Upper lobe of right lung (tissue), 1 donor: ENCODE measurements at regions not wholly inside any gene's neighbourhood (a gene's known extent, or its start where the extent isn't known, plus 50 kb on each side); places are given as distances from the start of the nearest gene placed in this dataset.
A peak's percentile ranks its signal among the peaks of the same experiment; 100 is the strongest.

Experiments used
- ATAC-seq: fragments of 200-7000 bp; cut with Tn5 transposase; one replicate; pipeline ENCODE4 v1.9.1; 2020; ENCODE audit warnings: mild to moderate bottlenecking, moderate library complexity
- DNase-seq: peaks from one replicate; pipeline ENCODE4 v3.0.0-alpha.2; 2020
- H3K27ac ChIP-seq: fragments of 200-600 bp; one replicate; pipeline ENCODE4 v1.8.0; 2022
- H3K27me3 ChIP-seq: fragments of 200-600 bp; one replicate; pipeline ENCODE4 v1.8.0; 2022; ENCODE audit warnings: mild to moderate bottlenecking
- H3K36me3 ChIP-seq: fragments of 200-600 bp; one replicate; pipeline ENCODE4 v1.8.0; 2022
- H3K4me1 ChIP-seq: fragments of 200-600 bp; one replicate; pipeline ENCODE4 v1.8.0; 2022
- H3K4me3 ChIP-seq: fragments of 200-600 bp; one replicate; pipeline ENCODE4 v1.8.0; 2022; ENCODE audit warnings: mild to moderate bottlenecking
- H3K9me3 ChIP-seq: fragments of 200-600 bp; one replicate; pipeline ENCODE4 v1.8.0; 2022
- CTCF ChIP-seq: fragments of 200-600 bp; IDR thresholded peaks from one replicate; pipeline ENCODE4 v1.8.0; 2022; ENCODE audit warnings: antibody characterized with exemption
- intact Hi-C: fragments of 100-400 bp; cut with DNase I; formaldehyde crosslinking; loops from one replicate; pipeline ENCODE4 v1.11.0; 2022
- donor health status: DM: no; HTN: yes; CAD: no; lungs with severe emphysema.

GRCh38 chrX:39805825-39806224, 291.9 kb downstream of the BCOR start:
- DNase-seq, result no peak
- TF ChIP-seq CTCF, result no peak
- no peak overlapping the region for H3K27ac ChIP-seq
- intact Hi-C loops, result no loop called here
- H3K9me3 ChIP-seq, result no peaks in the 10 kb centered on the region
- H3K36me3 ChIP-seq, result no peaks in the 10 kb centered on the region
- no peaks in the 10 kb centered on the region for H3K4me1 ChIP-seq
- H3K4me3 ChIP-seq, result no peak overlapping the region
- no peaks in the 10 kb centered on the region for H3K27me3 ChIP-seq
- no peak for ATAC-seq

- TF ChIP-seq CTCF, result no peak
- intact Hi-C loops, result no loop called here
- Histone ChIP-seq H3K4me1 (no peaks in the 10 kb centered on the region), H3K9me3 (no peaks in the 10 kb centered on the region), H3K27me3 (no peaks in the 10 kb centered on the region), H3K27ac (peak overlapping the region; percentile 42), H3K36me3 (no peaks in the 10 kb centered on the region), H3K4me3 (no peak overlapping the region)
- DNase-seq, result no peak
- ATAC-seq, result peak; percentile 45
These were observed 289.3 kb downstream of the BCOR start for GRCh38 chrX:39808471-39808917.

- intact Hi-C loops, result no loop called here
These were observed 288.4 kb downstream of the BCOR start for GRCh38 chrX:39809331-39809730.

GRCh38 chrX:39810901-39811300, 286.9 kb downstream of the BCOR start:
- no peaks in the 10 kb centered on the region for H3K9me3 ChIP-seq
- no peak overlapping the region for H3K27ac ChIP-seq
- TF ChIP-seq CTCF, result no peak
- H3K36me3 ChIP-seq, result no peaks in the 10 kb centered on the region
- intact Hi-C loops, result no loop called here
- no peak for DNase-seq
- H3K27me3 ChIP-seq, result no peaks in the 10 kb centered on the region
- H3K4me1 ChIP-seq, result peaks cover 3% of the 10 kb centered on the region
- ATAC-seq, result no peak
- no peak overlapping the region for H3K4me3 ChIP-seq

More at GRCh38 chrX:39809331-39809730, 288.4 kb downstream of the BCOR start:
- Histone ChIP-seq H3K4me3 (no peak overlapping the region), H3K27me3 (no peaks in the 10 kb centered on the region), H3K36me3 (no peaks in the 10 kb centered on the region), H3K27ac (peak overlapping the region; percentile 42), H3K9me3 (no peaks in the 10 kb centered on the region), H3K4me1 (no peaks in the 10 kb centered on the region)
- no peak for ATAC-seq
- no peak for TF ChIP-seq CTCF
- no peak for DNase-seq

GRCh38 chrX:39811376-39811775, 286.4 kb downstream of the BCOR start:
- Histone ChIP-seq H3K36me3 (no peaks in the 10 kb centered on the region), H3K27ac (no peak overlapping the region), H3K9me3 (no peaks in the 10 kb centered on the region), H3K27me3 (no peaks in the 10 kb centered on the region), H3K4me3 (no peak overlapping the region), H3K4me1 (peaks cover 3% of the 10 kb centered on the region)
- no peak for ATAC-seq
- TF ChIP-seq CTCF, result no peak
- DNase-seq, result no peak
- intact Hi-C loops, result no loop called here

- DNase-seq (no peak), ATAC-seq (peak; percentile 43)
- Histone ChIP-seq H3K4me3 (no peak overlapping the region), H3K27ac (no peak overlapping the region), H3K4me1 (peaks cover 3% of the 10 kb centered on the region), H3K9me3 (no peaks in the 10 kb centered on the region), H3K27me3 (no peaks in the 10 kb centered on the region), H3K36me3 (no peaks in the 10 kb centered on the region)
- TF ChIP-seq CTCF, result no peak
- intact Hi-C loops, result no loop called here
These were observed 284.0 kb downstream of the BCOR start for GRCh38 chrX:39813631-39814277.
